Stomach (tissue), 4 donors: ENCODE measurements at regions not wholly inside any gene's neighbourhood (a gene's known extent, or its start where the extent isn't known, plus 50 kb on each side); places are given as distances from the start of the nearest gene placed in this dataset.

Experiments
- CTCF ChIP-seq, 7 experiments: fragments of 450-650 bp in 4 of 7; fragments of 200-600 bp in 3 of 7; sonication (generic) in 3 of 7; IDR thresholded peaks; one replicate each; pipeline ENCODE4 v1.5.1; 2016 to 2019; ENCODE audit warnings: antibody characterized with exemption in 7 of 7, control low read depth in 2 of 7, mild to moderate bottlenecking in 1 of 7
- EP300 ChIP-seq: sonication (generic); formaldehyde crosslinking; IDR thresholded peaks from one replicate; pipeline ENCODE4 v1.6.1; 2017; ENCODE audit warnings: antibody characterized with exemption
- POLR2A ChIP-seq, 4 donors: fragments of 450-650 bp; IDR thresholded peaks; one replicate each; pipeline ENCODE4 v1.6.1; 2016; ENCODE audit warnings: antibody characterized with exemption in 4 of 4, control low read depth in 2 of 4, mild to moderate bottlenecking in 1 of 4, moderate library complexity in 1 of 4

DNA sequence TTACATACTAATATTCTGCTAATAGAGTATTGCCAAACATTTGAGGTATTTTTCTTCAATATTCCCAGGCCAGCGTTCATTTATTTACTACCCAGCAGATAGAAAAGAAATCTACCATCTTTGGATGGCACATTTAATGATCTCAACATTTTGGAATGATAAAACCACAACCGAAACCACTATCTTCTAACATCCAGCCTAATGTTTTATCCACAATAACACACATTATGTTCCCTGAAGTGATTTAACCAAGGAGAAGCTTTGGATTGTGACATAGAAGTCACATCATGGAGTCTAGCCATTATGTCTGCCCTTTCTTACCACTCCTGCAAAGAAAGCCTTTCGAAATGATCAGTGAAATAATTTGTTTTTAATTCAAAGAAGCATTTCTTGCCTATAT lies 497.1 kb upstream of the PLXNA2 start:
- TF ChIP-seq CTCF (IDR thresholded peaks at IDR 0.05) (no peak), POLR2A (IDR thresholded peaks at IDR 0.05) (no peak), EP300 (no peak)
